ENCODE measurements at regions not wholly inside any gene's neighbourhood (a gene's known extent, or its start where the extent isn't known, plus 50 kb on each side); places are given as distances from the start of the nearest gene placed in this dataset.

GRCh38 chr2:10520154-10520553, 72.0 kb upstream of the ODC1 start:
- H3K4me3 ChIP-seq = no peak overlapping the region
- DNase-seq (ENCODE audit: low spot score) = no peak
- peaks cover 0 to 25% of the 10 kb centered on the region in 2 donors for H3K9me3 ChIP-seq
- H3K27me3 ChIP-seq = no peaks in the 10 kb centered on the region
- TF ChIP-seq, protein P1, sequence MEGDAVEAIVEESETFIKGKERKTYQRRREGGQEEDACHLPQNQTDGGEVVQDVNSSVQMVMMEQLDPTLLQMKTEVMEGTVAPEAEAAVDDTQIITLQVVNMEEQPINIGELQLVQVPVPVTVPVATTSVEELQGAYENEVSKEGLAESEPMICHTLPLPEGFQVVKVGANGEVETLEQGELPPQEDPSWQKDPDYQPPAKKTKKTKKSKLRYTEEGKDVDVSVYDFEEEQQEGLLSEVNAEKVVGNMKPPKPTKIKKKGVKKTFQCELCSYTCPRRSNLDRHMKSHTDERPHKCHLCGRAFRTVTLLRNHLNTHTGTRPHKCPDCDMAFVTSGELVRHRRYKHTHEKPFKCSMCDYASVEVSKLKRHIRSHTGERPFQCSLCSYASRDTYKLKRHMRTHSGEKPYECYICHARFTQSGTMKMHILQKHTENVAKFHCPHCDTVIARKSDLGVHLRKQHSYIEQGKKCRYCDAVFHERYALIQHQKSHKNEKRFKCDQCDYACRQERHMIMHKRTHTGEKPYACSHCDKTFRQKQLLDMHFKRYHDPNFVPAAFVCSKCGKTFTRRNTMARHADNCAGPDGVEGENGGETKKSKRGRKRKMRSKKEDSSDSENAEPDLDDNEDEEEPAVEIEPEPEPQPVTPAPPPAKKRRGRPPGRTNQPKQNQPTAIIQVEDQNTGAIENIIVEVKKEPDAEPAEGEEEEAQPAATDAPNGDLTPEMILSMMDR (IDR thresholded peaks at IDR 0.05) = no peak
- no peaks in the 10 kb centered on the region for H3K4me1 ChIP-seq
- no peak overlapping the region for H3K27ac ChIP-seq
- no peaks in the 10 kb centered on the region for H3K36me3 ChIP-seq

- no peak for DNase-seq (ENCODE audit: low spot score)
- Histone ChIP-seq H3K9me3 (peaks cover 0 to 33% of the 10 kb centered on the region in 2 donors), H3K27ac (no peak overlapping the region), H3K4me1 (no peaks in the 10 kb centered on the region), H3K4me3 (no peak overlapping the region), H3K27me3 (no peaks in the 10 kb centered on the region), H3K36me3 (no peaks in the 10 kb centered on the region)
- TF ChIP-seq, protein P1 (IDR thresholded peaks at IDR 0.05) = no peak
Observed at GRCh38 chr2:10519394-10519740, 71.2 kb upstream of the ODC1 start.

- no peak for DNase-seq (ENCODE audit: low spot score)
- Histone ChIP-seq H3K4me1 (no peaks in the 10 kb centered on the region), H3K36me3 (no peaks in the 10 kb centered on the region), H3K9me3 (peaks cover 0 to 35% of the 10 kb centered on the region in 2 donors), H3K4me3 (no peak overlapping the region), H3K27me3 (no peaks in the 10 kb centered on the region), H3K27ac (no peak overlapping the region)
- TF ChIP-seq, protein P1 (IDR thresholded peaks at IDR 0.05) = no peak
Observed at GRCh38 chr2:10518470-10519393, 70.6 kb upstream of the ODC1 start.

DNA sequence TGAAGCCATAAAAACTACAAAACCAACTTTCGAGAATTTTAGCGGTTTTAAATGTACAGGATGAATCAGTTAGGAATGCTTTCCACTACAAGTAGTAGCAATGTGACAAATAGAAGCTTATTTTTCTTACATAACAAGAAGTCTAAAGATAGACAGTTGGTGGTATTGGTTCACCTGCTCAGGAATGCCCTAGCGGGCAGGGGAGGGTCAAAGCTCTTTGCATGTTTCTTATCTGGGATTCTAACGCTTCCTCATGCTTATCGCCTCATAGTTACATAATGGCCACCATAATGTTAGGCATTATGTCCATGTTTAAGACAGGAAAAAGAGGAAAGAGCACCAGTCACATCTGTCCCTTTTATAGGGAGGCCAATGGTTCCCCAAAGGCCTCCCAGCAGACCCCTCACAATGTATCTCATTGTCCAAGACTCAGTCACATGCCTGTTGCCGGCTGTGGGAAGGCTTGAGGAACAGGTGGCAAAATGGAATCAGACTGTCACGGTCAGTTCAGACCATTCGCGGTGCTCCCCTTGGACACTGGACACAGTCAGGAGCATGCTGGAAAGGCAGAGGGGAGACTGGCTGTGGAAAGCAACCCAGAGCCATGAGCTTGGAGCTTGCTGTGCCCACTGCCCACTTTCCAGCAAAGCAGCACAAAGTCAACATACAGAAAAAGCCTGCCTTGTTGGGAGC, 69.4 kb upstream of the ODC1 start:
- Histone ChIP-seq H3K36me3 (no peaks in the 10 kb centered on the region), H3K4me3 (no peak overlapping the region), H3K4me1 (no peaks in the 10 kb centered on the region), H3K9me3 (peaks cover 0 to 35% of the 10 kb centered on the region in 2 donors), H3K27ac (no peak overlapping the region), H3K27me3 (no peaks in the 10 kb centered on the region)
- TF ChIP-seq, protein P1 (IDR thresholded peaks at IDR 0.05) = no peak
- DNase-seq (ENCODE audit: low spot score) = no peak

DNA sequence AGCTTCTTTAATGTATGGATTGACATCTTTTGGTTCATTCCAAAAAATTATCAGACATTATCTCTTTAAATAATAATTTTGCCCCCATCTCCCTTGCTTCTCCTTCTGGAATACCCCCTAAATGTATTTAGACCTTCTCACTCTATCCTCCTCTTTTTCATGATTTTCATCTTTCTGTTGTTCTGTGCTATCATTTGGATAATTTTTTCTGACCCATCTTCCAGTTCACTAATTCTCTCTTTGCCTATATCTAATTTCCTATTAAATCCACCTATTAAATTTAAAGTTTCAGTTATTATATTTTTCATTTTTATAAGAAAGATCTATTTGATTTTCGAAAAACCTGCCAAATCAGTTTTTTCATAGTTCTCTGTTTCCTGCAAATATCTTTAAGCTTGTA, 67.8 kb upstream of the ODC1 start:
- Histone ChIP-seq H3K4me3 (no peak overlapping the region), H3K36me3 (no peaks in the 10 kb centered on the region), H3K27ac (no peak overlapping the region), H3K27me3 (no peaks in the 10 kb centered on the region), H3K4me1 (no peaks in the 10 kb centered on the region), H3K9me3 (peaks cover 0 to 35% of the 10 kb centered on the region in 2 donors)
- no peak for DNase-seq (ENCODE audit: low spot score)
- TF ChIP-seq, protein P1 (IDR thresholded peaks at IDR 0.05) = no peak
